Endometrium (tissue), 2 donors: ENCODE measurements at regions not wholly inside any gene's neighbourhood (a gene's known extent, or its start where the extent isn't known, plus 50 kb on each side); places are given as distances from the start of the nearest gene placed in this dataset.
A peak's percentile ranks its signal among the peaks of the same experiment; 100 is the strongest.
"Not testable (repeated sequence)": the region's sequence is repeated elsewhere in the genome, so short reads cannot be mapped to it uniquely, and the experiment has no call there.

ENCODE experiments used
- FAIRE-seq: peaks from 2 replicates; lab custom pipeline; 2012; peaks lifted over from hg19 to GRCh38; lab: Jason Lieb, UNC
- donor health status: control.
- donor health status: control.

DNA sequence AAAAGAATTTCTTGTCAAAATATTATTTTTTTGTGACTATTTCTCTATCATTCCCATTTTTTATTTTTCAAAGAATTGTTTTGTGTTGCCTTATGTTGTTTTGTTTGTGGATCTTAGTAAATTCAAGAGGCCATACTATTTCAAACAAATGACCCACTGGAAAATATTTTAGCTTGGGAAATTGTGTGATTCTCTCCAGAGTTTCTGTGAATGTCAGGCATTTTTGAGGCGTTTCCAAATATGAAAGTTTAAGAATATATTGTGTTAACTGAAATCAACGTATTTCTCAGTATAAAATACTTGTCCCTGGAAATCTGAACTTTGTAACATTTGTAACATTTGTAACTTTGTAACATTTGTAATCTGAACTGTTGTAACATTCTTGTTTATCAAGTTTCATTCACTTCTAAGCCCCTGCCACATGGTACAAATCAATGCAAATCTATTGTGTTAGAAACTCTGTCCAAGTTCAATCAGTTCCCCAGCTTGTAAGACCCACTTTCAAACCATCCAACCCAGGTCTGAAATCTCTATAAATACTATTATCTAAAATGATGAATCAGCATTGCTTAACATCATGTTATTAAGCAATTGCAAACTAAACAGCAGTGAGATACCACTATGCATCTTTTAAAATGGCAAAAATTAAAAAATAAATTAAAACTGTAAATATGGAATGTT lies 465.4 kb upstream of the GRID2 start:
- peak; percentile 21 for FAIRE-seq

GRCh38 chr4:91840359-91840758 lies 463.4 kb upstream of the GRID2 start:
- no peak for FAIRE-seq

DNA sequence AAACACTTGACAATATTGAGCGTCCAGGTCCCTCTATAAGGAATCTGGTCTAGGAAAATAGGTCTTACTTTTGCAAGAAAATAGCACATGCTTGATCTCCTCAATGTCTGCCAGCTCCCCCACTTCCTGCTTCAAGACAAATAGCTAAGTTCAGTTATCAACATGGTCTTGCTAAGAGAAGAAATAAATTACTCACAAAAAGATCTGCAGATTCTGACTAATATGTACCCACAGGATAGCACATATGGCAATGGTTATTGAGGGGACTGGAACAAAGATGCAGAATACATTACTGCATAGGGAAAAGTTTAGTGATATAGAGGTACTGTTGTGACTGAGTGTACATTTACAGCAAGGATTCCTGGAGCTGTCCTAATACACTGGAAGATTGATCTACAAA lies 457.5 kb upstream of the GRID2 start:
- no peak for FAIRE-seq

DNA sequence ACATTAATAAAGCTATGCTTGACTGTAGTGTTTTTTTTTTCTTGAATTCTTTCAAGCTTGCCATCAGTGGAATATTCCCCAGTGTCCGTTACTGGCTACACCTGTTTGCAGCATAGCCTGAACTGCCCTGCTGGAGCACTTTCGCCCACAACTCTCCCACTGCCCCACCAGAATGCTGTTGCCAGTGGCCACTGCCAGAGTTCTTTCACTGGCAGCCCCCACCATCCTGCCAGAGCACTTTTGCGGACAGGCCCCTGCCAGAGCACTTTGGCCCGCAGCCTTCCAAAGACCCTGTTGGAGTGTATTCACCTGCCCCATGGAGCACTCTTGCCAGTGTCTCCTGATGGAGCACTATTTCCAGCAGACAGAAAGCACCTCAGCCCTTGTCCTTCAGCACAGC lies 452.3 kb upstream of the GRID2 start:
- FAIRE-seq: no peak

DNA sequence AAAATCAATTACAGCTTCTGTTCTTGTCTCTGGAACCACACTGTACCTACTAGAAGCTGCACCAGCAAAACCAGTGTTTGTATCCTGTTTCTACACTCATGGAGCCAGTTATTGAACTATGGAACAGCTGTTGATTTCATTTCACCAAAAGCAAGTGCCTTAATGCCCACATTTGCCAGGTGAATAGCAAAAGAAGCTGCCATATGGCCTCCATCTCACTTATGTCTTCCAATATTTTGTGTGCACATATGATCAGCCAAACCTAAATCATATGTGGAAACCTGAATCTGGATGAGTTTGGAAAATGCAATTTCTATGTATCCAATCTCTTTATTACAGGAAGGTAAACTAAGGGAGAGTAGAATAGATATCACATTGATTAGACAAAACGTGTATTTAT lies 415.8 kb upstream of the GRID2 start:
- FAIRE-seq: no peak

GRCh38 chr4:91891217-91891616 lies 412.5 kb upstream of the GRID2 start:
- not testable (repeated sequence) for FAIRE-seq

- FAIRE-seq: no peak
Measured at GRCh38 chr4:91894006-91894405, 409.8 kb upstream of the GRID2 start.

- no peak for FAIRE-seq
Measured at GRCh38 chr4:91904556-91904955, 399.2 kb upstream of the GRID2 start.

GRCh38 chr4:91909963-91910362 lies 393.8 kb upstream of the GRID2 start:
- no peak for FAIRE-seq

- no peak for FAIRE-seq
Measured at GRCh38 chr4:91914176-91914804, 389.5 kb upstream of the GRID2 start.

DNA sequence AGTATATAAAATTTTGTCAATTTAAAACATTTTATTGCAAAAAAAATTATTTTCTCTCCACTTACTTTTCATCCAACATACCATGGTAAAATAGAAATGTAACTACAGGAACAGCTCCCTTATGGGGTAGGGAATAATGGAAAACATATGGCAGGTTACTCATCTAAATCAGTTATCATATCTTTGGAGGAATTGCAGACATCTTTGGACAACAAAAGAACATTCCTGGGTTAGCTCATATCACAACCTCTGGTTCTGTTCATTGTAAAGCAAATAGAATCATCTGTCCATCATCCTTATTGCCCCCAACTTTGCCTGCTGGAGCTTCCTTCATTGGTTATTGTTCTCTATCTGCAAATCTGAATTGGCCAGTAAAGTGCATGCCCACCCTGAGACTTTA lies 387.5 kb upstream of the GRID2 start:
- no peak for FAIRE-seq

GRCh38 chr4:91924625-91925024 lies 379.1 kb upstream of the GRID2 start:
- FAIRE-seq: no peak

DNA sequence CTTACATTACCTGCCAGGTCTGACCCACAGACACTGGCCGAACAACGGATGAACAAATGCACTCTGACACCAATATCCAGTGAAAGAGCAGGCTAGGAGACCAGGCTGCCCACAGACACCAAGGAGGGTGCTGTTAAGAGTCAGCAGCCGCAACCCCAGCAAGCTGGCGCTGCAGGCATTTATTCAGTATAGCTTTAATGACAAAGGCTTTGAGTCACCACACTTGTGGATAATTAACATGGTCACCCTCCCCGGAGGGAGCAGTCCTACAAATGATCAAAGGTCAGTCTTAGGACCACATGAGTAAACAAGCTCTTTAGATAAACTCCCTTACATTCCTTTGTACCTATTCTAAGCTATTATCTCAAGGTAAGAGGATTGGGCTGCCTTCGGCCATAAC lies 368.5 kb upstream of the GRID2 start:
- FAIRE-seq: no peak

- no peak for FAIRE-seq
Measured at GRCh38 chr4:91936311-91936710, 367.5 kb upstream of the GRID2 start.

DNA sequence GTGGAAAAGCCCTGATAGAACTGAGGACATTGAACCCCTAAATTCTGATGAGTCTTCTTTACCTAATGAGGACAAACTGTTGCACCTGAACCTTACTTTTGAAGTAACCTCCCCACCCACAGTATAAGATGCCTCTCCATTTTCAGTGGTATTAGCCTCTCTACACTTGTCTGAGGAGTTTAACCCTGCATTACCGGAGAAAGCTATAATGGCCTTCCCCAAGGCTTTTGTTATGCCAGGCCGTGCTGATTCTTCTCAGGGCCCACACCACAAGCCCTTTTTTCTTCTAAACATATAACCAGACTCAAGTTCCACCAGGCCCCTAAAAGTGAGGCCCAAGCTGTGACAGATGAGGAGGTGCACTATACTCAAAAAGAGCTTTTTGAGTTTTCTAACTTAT lies 345.8 kb upstream of the GRID2 start:
- FAIRE-seq: no peak

GRCh38 chr4:91958596-91958995 lies 345.2 kb upstream of the GRID2 start:
- no peak for FAIRE-seq

DNA sequence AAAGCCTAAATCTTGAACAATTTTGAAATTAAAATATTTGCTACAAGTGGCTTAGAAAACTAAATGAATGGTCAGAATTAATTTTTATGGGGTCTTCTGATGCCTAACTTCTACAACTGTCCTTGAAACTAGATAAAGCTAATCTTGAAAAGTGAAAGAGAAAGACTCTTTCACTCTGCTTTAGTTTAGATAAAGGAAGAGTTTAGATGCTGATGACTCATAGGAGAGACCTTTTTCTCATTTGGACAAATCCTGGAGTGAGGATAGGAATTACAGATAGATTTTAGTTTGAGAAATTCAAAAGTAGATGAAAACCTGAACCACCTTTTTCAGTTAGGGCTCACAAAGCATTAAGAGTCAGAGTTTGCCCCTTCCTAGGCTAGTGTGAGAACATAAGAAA lies 342.3 kb upstream of the GRID2 start:
- FAIRE-seq: no peak

DNA sequence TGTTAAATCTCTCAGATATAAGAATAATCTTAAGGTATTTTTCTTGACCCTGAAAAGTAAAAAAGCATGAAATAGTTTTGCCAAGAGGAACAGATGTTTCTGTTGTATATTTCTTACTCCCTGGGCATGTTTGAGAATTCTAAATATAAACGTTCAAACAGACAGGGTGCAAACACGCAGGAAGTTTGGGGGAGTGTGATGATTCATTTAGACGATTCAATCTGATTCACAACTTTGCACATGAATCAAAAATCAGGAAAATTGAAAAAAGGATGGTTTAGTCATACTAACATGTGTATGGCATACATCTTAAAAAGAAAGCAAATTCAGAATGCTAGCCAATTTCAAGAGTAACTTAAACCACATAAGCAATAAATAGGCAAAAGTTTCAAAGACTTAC lies 340.3 kb upstream of the GRID2 start:
- peak; percentile 39 for FAIRE-seq

DNA sequence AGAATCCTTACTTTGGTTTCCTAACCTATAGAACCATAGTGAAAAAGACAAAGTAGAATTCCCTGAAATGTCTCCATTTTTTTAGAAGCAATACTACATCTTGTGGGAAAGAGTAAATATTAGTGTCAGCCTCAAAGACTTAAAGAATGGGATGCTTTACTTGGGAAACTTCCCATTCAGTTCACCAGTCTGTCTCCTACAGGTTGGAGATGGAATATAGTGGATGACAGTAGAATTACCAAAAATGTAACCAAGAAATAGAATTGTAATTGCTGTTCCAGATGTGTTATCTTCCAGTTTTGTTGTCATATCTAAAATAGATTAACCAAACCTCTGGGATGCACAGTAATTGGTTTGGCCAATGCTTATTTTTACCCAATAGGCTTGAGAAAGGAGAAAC lies 338.6 kb upstream of the GRID2 start:
- no peak for FAIRE-seq

DNA sequence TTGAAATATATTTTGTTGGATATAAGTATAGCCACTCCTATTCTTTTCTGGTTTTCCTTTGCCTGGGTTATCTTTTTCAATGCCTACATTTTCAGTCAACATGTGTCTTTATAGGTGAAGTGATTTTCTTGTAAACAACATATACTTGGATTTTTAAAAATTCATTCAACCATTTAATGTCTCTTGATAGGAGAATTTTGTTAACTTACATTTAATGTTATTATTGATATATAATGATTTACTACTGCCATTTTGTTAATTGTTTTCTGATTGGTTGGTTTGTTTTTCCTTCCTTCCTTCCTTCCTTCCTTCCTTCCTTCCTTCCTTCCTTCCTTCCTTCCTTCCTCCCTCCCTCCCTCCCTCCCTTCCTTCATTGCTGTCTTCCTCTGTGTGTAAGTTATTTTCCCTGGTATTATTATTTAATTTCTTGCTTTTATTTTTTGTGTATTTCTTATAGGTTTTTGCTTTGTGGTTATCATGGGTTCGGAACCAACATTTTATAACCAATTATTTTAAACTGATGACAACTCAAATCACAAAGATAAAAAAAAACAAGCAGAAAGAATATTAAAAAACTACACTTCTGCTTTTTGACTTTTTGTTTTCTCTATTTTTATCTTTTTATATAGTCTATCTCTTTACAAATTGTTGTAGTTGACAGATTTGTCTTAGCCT lies 330.1 kb upstream of the GRID2 start:
- no peak for FAIRE-seq

- FAIRE-seq: no peak
Measured at GRCh38 chr4:91984466-91984865, 319.3 kb upstream of the GRID2 start.

- FAIRE-seq: no peak
Measured at GRCh38 chr4:91989914-91990313, 313.9 kb upstream of the GRID2 start.

DNA sequence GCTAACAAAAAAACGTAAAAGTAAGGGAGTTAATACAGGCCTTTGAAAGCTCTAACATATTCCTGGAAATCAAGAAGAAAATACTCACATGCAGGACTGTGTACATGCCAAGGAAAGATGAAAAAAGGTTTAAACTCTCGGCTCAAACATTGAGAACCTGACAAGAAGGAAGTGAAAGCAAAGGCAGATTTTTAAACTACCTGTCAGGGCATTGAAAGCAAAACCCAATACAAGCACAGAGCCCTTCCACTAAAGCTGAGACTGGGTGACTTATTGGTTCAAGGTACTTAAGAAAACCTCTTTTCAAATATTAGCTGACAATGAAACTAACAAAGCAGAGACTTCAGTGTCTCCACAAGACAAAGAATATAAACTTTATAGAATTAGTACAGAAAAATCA lies 313.0 kb upstream of the GRID2 start:
- FAIRE-seq: no peak

- no peak for FAIRE-seq
Measured at GRCh38 chr4:91997045-91997444, 306.7 kb upstream of the GRID2 start.
